Endothelial cell of umbilical vein (primary cell): ENCODE measurements at regions not wholly inside any gene's neighbourhood (a gene's known extent, or its start where the extent isn't known, plus 50 kb on each side); places are given as distances from the start of the nearest gene placed in this dataset.

Experiments used
- BruUV-seq: library from RNA; stranded (reverse); fragments of 400-500 nt; replicated peaks from 2 replicates; lab custom pipeline; 2021; lab: Mats Ljungman, UMichigan
- CTCF ChIA-PET: fragments of 300-600, 350-600 bp; sonication (Branson Sonifier 250); formaldehyde crosslinking; loops from one replicate; lab custom pipeline; 2021; ENCODE audit warnings: antibody characterized with exemption, inconsistent platforms; lab: Charles Lee
- POLR2A ChIA-PET: fragments of 300-600, 350-600 bp; sonication (Branson Sonifier 250); formaldehyde crosslinking; loops from one replicate; lab custom pipeline; 2021; ENCODE audit warnings: antibody characterized with exemption, inconsistent platforms; lab: Charles Lee
- DNase-seq: peaks from one replicate; pipeline ENCODE4 v3.0.0-alpha.2; 2011; ENCODE audit warnings: low read depth, low spot score
- FAIRE-seq: peaks from 2 replicates; lab custom pipeline; 2011; peaks lifted over from hg19 to GRCh38; lab: Jason Lieb, UNC
- H2AFZ ChIP-seq: 2 replicates; pipeline ENCODE4 v1.6.0; 2012; ENCODE audit warnings: low read depth, low read length, control low read depth, inconsistent platforms
- H3K27ac ChIP-seq: 2 replicates; pipeline ENCODE4 v1.5.1; 2011; ENCODE audit warnings: low read depth, mild to moderate bottlenecking, control low read depth, low read length, moderate library complexity; ENCODE audit not compliant: insufficient read depth
- H3K27me3 ChIP-seq, 2 experiments: 2 replicates each; pipeline versions ENCODE4 v1.6.0 to v1.6.1; 2011; ENCODE audit warnings: low read length in 2 of 2, mixed read lengths in 1 of 2; ENCODE audit not compliant: control insufficient read depth in 2 of 2, insufficient read depth in 2 of 2
- H3K36me3 ChIP-seq, 2 experiments: 2 replicates in 1 of 2; 3 replicates in 1 of 2; pipeline ENCODE4 v1.5.1; 2011; ENCODE audit warnings: low read length in 2 of 2, mild to moderate bottlenecking in 1 of 2, moderate library complexity in 1 of 2; ENCODE audit not compliant: control insufficient read depth in 2 of 2, insufficient read depth in 2 of 2; ENCODE audit errors: extremely low read depth in 1 of 2
- H3K4me1 ChIP-seq: 3 replicates; pipeline ENCODE4 v1.5.1; 2011; ENCODE audit warnings: mild to moderate bottlenecking, low read length; ENCODE audit not compliant: control insufficient read depth, insufficient read depth; ENCODE audit errors: extremely low read depth
- H3K4me2 ChIP-seq: 2 replicates; pipeline ENCODE4 v1.6.1; 2011; ENCODE audit warnings: low read length, control low read depth, mixed read lengths; ENCODE audit not compliant: insufficient read depth
- H3K4me3 ChIP-seq, 3 experiments: fragments of 200-600 bp in 1 of 3; sonication (generic), shearing (Covaris generic) in 1 of 3; replicated peaks in 1 of 3; 2 replicates each; pipeline ENCODE4 v1.5.1; 2011 to 2016; ENCODE audit warnings: control low read depth in 3 of 3, low read length in 3 of 3, mild to moderate bottlenecking in 2 of 3, inconsistent platforms in 1 of 3, low read depth in 1 of 3, moderate library complexity in 1 of 3; ENCODE audit not compliant: insufficient read depth in 1 of 3
- H3K79me2 ChIP-seq: 2 replicates; pipeline ENCODE4 v1.6.0; 2012; ENCODE audit warnings: low read length, inconsistent platforms; ENCODE audit not compliant: control insufficient read depth, insufficient read depth
- H3K9ac ChIP-seq: replicated peaks from 2 replicates; pipeline ENCODE3; 2011; ENCODE audit warnings: low read length, control low read depth; ENCODE audit not compliant: insufficient read depth; ENCODE audit errors: extremely low read depth
- H3K9me1 ChIP-seq: replicated peaks from 3 replicates; pipeline ENCODE4 v1.6.0; 2011; ENCODE audit warnings: mild to moderate bottlenecking, low read length; ENCODE audit not compliant: control insufficient read depth, insufficient read depth; ENCODE audit errors: extremely low read depth
- H3K9me3 ChIP-seq: replicated peaks from 2 replicates; pipeline ENCODE4 v1.5.1; 2012; ENCODE audit warnings: low read length, inconsistent platforms; ENCODE audit not compliant: control insufficient read depth, insufficient read depth
- H4K20me1 ChIP-seq: replicated peaks from 2 replicates; pipeline ENCODE3; 2011; ENCODE audit warnings: mild to moderate bottlenecking, low read length; ENCODE audit not compliant: control insufficient read depth, insufficient read depth; ENCODE audit errors: extremely low read depth
- CTCF ChIP-seq, 2 donors: IDR thresholded peaks; 1 replicate in 1 of 2; 2 replicates in 1 of 2; pipeline ENCODE4 v1.5.1; 2011; ENCODE audit warnings: low read length in 2 of 2, mild to moderate bottlenecking in 2 of 2, moderate library complexity in 2 of 2, control low read depth in 1 of 2, inconsistent platforms in 1 of 2, low read depth in 1 of 2; ENCODE audit not compliant: insufficient read depth in 1 of 2; ENCODE audit errors: extremely low read depth in 1 of 2
- EZH2 ChIP-seq: IDR thresholded peaks from 2 replicates; pipeline ENCODE4 v1.6.1; 2012; ENCODE audit warnings: borderline replicate concordance, low read depth, mild to moderate bottlenecking, moderate library complexity, low read length, inconsistent platforms; ENCODE audit not compliant: severe bottlenecking
- FOS ChIP-seq: IDR thresholded peaks from 2 replicates; pipeline ENCODE4 v1.6.1; 2011; ENCODE audit warnings: mild to moderate bottlenecking, low read length, moderate library complexity, borderline replicate concordance; ENCODE audit not compliant: insufficient read depth
- GATA2 ChIP-seq: IDR thresholded peaks from 2 replicates; pipeline ENCODE4 v1.7.0; 2011; ENCODE audit warnings: low read depth, mild to moderate bottlenecking, moderate library complexity, mixed read lengths, low read length; ENCODE audit not compliant: insufficient read length, insufficient read depth
- JUN ChIP-seq: IDR thresholded peaks from 2 replicates; pipeline ENCODE4 v1.6.1; 2011; ENCODE audit warnings: borderline replicate concordance, low read depth; ENCODE audit not compliant: insufficient read length, insufficient read depth
- MYC ChIP-seq: IDR thresholded peaks from one replicate; pipeline ENCODE4 v1.6.1; 2011; ENCODE audit warnings: mild to moderate bottlenecking, low read depth, low read length
- POLR2A ChIP-seq: IDR thresholded peaks from 2 replicates; pipeline ENCODE4 v1.6.1; 2012; ENCODE audit warnings: low read depth, mild to moderate bottlenecking, control low read depth, low read length
- POLR2AphosphoS5 ChIP-seq: IDR thresholded peaks from 2 replicates; pipeline ENCODE4 v1.6.1; 2012; ENCODE audit warnings: low read depth, mild to moderate bottlenecking, control low read depth, low read length, moderate library complexity; ENCODE audit not compliant: insufficient read depth
- dilution Hi-C: fragments of 300-500 bp; cut with MboI; formaldehyde crosslinking; loops from one replicate; pipeline ENCODE4 v1.15.0; 2019; ENCODE audit warnings: low sequenced_read_pairs; ENCODE audit not compliant: extremely low pct_ligation_motif_present
- intact Hi-C: fragments of 100-400 bp; cut with micrococcal nuclease; formaldehyde crosslinking; loops from one replicate; pipeline ENCODE4 v1.10.0; 2022
- TF ChIP-seq, protein P1 (sequence below): IDR thresholded peaks from 2 replicates; pipeline ENCODE4 v1.6.1; 2011; ENCODE audit not compliant: insufficient read depth, insufficient read length

DNA sequence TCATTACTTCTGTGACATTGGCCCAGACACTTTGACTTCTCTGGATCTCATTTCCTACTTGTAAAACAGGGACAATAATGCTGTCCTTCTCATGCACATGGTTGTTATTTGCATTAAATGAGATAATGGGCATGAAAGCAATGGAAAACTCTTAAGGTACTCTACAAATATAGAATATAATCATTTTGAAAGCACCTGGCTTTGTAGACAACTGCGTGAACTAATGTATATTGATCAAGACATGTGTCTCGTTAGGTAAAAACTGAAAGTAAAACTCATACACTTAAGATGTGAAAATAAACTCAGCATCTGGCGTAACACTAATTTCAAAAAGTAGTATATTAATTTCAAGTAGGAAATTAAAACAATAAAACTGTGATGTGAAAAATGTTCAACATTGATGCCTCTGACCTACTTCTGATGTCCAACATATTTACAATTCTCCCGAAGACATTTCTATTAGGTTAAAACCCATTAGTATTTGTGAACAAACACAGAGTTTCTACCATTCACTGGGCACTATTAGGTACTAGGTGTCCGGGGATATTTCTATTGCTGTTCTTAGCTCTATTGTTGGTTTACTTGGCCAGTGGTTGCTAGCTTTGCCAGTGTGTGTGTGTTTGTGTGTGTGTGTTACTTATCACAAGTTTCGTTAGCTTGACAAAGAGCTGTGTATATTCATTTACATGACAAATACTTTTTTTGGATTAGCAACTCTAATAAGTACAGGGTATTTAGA lies 220.5 kb downstream of the KCNRG start:
- no peaks in the 10 kb centered on the region for H3K27me3 ChIP-seq
- FAIRE-seq (no peak), DNase-seq (no peak)
- H3K36me3 ChIP-seq, result no peaks in the 10 kb centered on the region
- H3K79me2 ChIP-seq, result no peaks in the 10 kb centered on the region
- BruUV-seq, result no TSS peak
- H3K9me1 ChIP-seq, result no peaks in the 10 kb centered on the region
- no peaks in the 10 kb centered on the region for H3K9me3 ChIP-seq
- TF ChIP-seq POLR2AphosphoS5 (no peak), FOS (no peak), GATA2 (no peak), MYC (no peak), EZH2 (no peak), CTCF (IDR thresholded peaks at IDR 0.05; ENCODE audit: extremely low read depth in 1 of 2, insufficient read depth in 1 of 2, low read depth in 1 of 2, low read length in 2 of 2) (no peak), POLR2A (no peak), JUN (no peak)
- TF ChIP-seq, protein P1, sequence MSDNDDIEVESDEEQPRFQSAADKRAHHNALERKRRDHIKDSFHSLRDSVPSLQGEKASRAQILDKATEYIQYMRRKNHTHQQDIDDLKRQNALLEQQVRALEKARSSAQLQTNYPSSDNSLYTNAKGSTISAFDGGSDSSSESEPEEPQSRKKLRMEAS, result no peak
- intact Hi-C loops, result no loop called here
- H3K9ac ChIP-seq, result no peak overlapping the region
- H3K27ac ChIP-seq, result no peak overlapping the region
- no peaks in the 10 kb centered on the region for H4K20me1 ChIP-seq
- no peaks in the 10 kb centered on the region for H3K4me1 ChIP-seq
- dilution Hi-C loops, result no loop called here
- no peak overlapping the region for H3K4me2 ChIP-seq
- no peak overlapping the region for H2AFZ ChIP-seq
- no peak overlapping the region for H3K4me3 ChIP-seq
- CTCF ChIA-PET, result no interaction called here
- POLR2A ChIA-PET, result no interaction called here
